ENCODE measurements at regions not wholly inside any gene's neighbourhood (a gene's known extent, or its start where the extent isn't known, plus 50 kb on each side); places are given as distances from the start of the nearest gene placed in this dataset.

GRCh38 chr13:53311561-53311960 lies 282.9 kb downstream of the OLFM4 start:
- no peak overlapping the region for H3K27ac ChIP-seq (ENCODE audit: low read depth, low read length)
- FAIRE-seq (no peak), DNase-seq (ENCODE audit: low read depth in 1 of 2, low spot score in 2 of 2) (no peak)
- 64% methylated on average over 1 of the region's 1 CpG; no CpG with 5 or more reads in 1 of the 2 experiments for WGBS, 2 experiments (ENCODE audit: extremely low coverage in 1 of 2, insufficient coverage in 1 of 2, insufficient read length in 1 of 2, insufficient replicate concordance in 2 of 2, low coverage in 1 of 2, low lambda C conversion rate in 2 of 2, missing lambda C conversion rate in 1 of 2)
- H4K20me1 ChIP-seq (replicated peaks in 1 of 2; ENCODE audit: control insufficient read depth in 1 of 2, insufficient read depth in 2 of 2, low read length in 2 of 2) = no peaks in the 10 kb centered on the region
- H3K79me1 ChIP-seq (ENCODE audit: low read depth, low read length) = no peaks in the 10 kb centered on the region
- H3K14ac ChIP-seq (ENCODE audit: insufficient read length) = no peak overlapping the region
- H3K4ac ChIP-seq (replicated peaks; ENCODE audit: insufficient read length, low read depth, low read length) = no peak overlapping the region
- H4K91ac ChIP-seq (replicated peaks; ENCODE audit: insufficient read length, low read length) = no peak overlapping the region
- no peaks in the 10 kb centered on the region for H3K23me2 ChIP-seq (ENCODE audit: low read depth, low read length)
- no peak overlapping the region for H2BK15ac ChIP-seq (ENCODE audit: low read length)
- no peak overlapping the region for H3K56ac ChIP-seq (replicated peaks; ENCODE audit: insufficient read length, low read depth, low read length)
- H2BK5ac ChIP-seq (ENCODE audit: low read depth, low read length) = no peak overlapping the region
- H3K79me2 ChIP-seq (ENCODE audit: control insufficient read depth in 1 of 2, insufficient read depth in 2 of 2, low read length in 2 of 2) = no peaks in the 10 kb centered on the region
- no peaks in the 10 kb centered on the region for H3K36me3 ChIP-seq (ENCODE audit: control insufficient read depth in 2 of 4, insufficient read depth in 4 of 4, low read length in 3 of 4)
- H4K8ac ChIP-seq (ENCODE audit: extremely low read depth, insufficient read depth, low read length) = no peak overlapping the region
- H3K4me2 ChIP-seq (ENCODE audit: insufficient read depth in 1 of 2, low read depth in 2 of 2, low read length in 2 of 2) = no peak overlapping the region
- POLR2A ChIA-PET (ENCODE audit: partially characterized antibody) = no interaction called here
- H2BK12ac ChIP-seq (ENCODE audit: low read depth, low read length) = no peak overlapping the region
- H2BK120ac ChIP-seq (replicated peaks; ENCODE audit: low read depth, low read length) = no peak overlapping the region
- no peak overlapping the region for H3K18ac ChIP-seq (ENCODE audit: extremely low read depth, low read length)
- no peak overlapping the region for H4K5ac ChIP-seq (ENCODE audit: insufficient read length, low read depth, low read length)
- H3K27me3 ChIP-seq (replicated peaks in 1 of 4; ENCODE audit: control insufficient read depth in 3 of 4, extremely low read depth in 1 of 4, insufficient read depth in 3 of 4, low read length in 3 of 4) = peaks cover 0 to 6% (median 0%) of the 10 kb centered on the region in 4 experiments; a peak in 4 of 7 replicates
- CTCF ChIA-PET (ENCODE audit: partially characterized antibody) = interaction anchor here (0.7 to 4.0 kb wide), 24 partner anchors 9 to 172 kb away, joined by 3 to 18 read pairs (median 4); no protein-coding TSS in a partner anchor
- H3K9ac ChIP-seq (replicated peaks in 1 of 4; ENCODE audit: extremely low read depth in 1 of 4, low read depth in 3 of 4, low read length in 3 of 4) = no peak overlapping the region
- TF ChIP-seq CBX5 (IDR thresholded peaks at IDR 0.05; ENCODE audit: low read depth, low read length) = no peak
- TF ChIP-seq, protein P1, sequence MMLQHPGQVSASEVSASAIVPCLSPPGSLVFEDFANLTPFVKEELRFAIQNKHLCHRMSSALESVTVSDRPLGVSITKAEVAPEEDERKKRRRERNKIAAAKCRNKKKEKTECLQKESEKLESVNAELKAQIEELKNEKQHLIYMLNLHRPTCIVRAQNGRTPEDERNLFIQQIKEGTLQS (IDR thresholded peaks at IDR 0.05; ENCODE audit: insufficient read depth, low read depth, low read length) = no peak
- TF ChIP-seq, protein P2, sequence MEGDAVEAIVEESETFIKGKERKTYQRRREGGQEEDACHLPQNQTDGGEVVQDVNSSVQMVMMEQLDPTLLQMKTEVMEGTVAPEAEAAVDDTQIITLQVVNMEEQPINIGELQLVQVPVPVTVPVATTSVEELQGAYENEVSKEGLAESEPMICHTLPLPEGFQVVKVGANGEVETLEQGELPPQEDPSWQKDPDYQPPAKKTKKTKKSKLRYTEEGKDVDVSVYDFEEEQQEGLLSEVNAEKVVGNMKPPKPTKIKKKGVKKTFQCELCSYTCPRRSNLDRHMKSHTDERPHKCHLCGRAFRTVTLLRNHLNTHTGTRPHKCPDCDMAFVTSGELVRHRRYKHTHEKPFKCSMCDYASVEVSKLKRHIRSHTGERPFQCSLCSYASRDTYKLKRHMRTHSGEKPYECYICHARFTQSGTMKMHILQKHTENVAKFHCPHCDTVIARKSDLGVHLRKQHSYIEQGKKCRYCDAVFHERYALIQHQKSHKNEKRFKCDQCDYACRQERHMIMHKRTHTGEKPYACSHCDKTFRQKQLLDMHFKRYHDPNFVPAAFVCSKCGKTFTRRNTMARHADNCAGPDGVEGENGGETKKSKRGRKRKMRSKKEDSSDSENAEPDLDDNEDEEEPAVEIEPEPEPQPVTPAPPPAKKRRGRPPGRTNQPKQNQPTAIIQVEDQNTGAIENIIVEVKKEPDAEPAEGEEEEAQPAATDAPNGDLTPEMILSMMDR (IDR thresholded peaks at IDR 0.05; ENCODE audit: control extremely low read depth in 1 of 3, insufficient read depth in 1 of 3, low read depth in 1 of 3, low read length in 3 of 3) = peak in 1 of 3 experiments; percentile 36; a peak in 2 of 4 replicates
- H2AK5ac ChIP-seq (ENCODE audit: low read depth, low read length) = no peak overlapping the region
- peaks cover 0 to 5% (median 2%) of the 10 kb centered on the region in 4 experiments; a peak in 1 of 7 replicates for H3K4me1 ChIP-seq (replicated peaks in 1 of 4; ENCODE audit: control insufficient read depth in 3 of 4, insufficient read depth in 4 of 4, low read length in 3 of 4)
- no peak overlapping the region for H2AFZ ChIP-seq (ENCODE audit: low read length)
- no peaks in the 10 kb centered on the region for H3K9me3 ChIP-seq (ENCODE audit: insufficient read depth in 2 of 2, low read depth in 1 of 2, low read length in 1 of 2)
- H3K4me3 ChIP-seq (ENCODE audit: extremely low read depth in 1 of 4, insufficient read depth in 2 of 4, low read depth in 3 of 4, low read length in 4 of 4) = no peak overlapping the region
- H2BK20ac ChIP-seq (ENCODE audit: low read length) = no peak overlapping the region
- no peak overlapping the region for H3K23ac ChIP-seq (ENCODE audit: insufficient read length)
